GM18861 (cell line): ENCODE measurements at regions not wholly inside any gene's neighbourhood (a gene's known extent, or its start where the extent isn't known, plus 50 kb on each side); places are given as distances from the start of the nearest gene placed in this dataset.
"Not testable (repeated sequence)": the region's sequence is repeated elsewhere in the genome, so short reads cannot be mapped to it uniquely, and the experiment has no call there.

Experiments used
- ATAC-seq: cut with Tn5 transposase; IDR thresholded peaks from one replicate; pipeline ENCODE4 v1.9.1; 2021; ENCODE audit not compliant: unreplicated experiment

- no peak for ATAC-seq
Measured at GRCh38 chr15:47027322-47027946, 689.9 kb upstream of the SEMA6D start.

GRCh38 chr15:47035475-47036406, 681.6 kb upstream of the SEMA6D start:
- ATAC-seq: no peak

GRCh38 chr15:47037003-47037402, 680.3 kb upstream of the SEMA6D start:
- ATAC-seq: no peak

GRCh38 chr15:47039225-47039624, 678.1 kb upstream of the SEMA6D start:
- ATAC-seq: no peak

GRCh38 chr15:47041301-47041700, 676.0 kb upstream of the SEMA6D start:
- ATAC-seq: no peak

- ATAC-seq: not testable (repeated sequence)
Measured at GRCh38 chr15:47047981-47048380, 669.3 kb upstream of the SEMA6D start.

- no peak for ATAC-seq
Measured at GRCh38 chr15:47066392-47066791, 650.9 kb upstream of the SEMA6D start.

- not testable (repeated sequence) for ATAC-seq
Measured at GRCh38 chr15:47077846-47078245, 639.5 kb upstream of the SEMA6D start.

GRCh38 chr15:47095833-47096232, 621.5 kb upstream of the SEMA6D start:
- no peak for ATAC-seq

- not testable (repeated sequence) for ATAC-seq
Measured at GRCh38 chr15:47098526-47098925, 618.8 kb upstream of the SEMA6D start.

- ATAC-seq: not testable (repeated sequence)
Measured at GRCh38 chr15:47099801-47100200, 617.5 kb upstream of the SEMA6D start.

- ATAC-seq: not testable (repeated sequence)
Measured at GRCh38 chr15:47108800-47109199, 608.5 kb upstream of the SEMA6D start.

- no peak for ATAC-seq
Measured at GRCh38 chr15:47116698-47117097, 600.6 kb upstream of the SEMA6D start.

- no peak for ATAC-seq
Measured at GRCh38 chr15:47119349-47119748, 598.0 kb upstream of the SEMA6D start.

GRCh38 chr15:47124430-47125102, 592.7 kb upstream of the SEMA6D start:
- no peak for ATAC-seq

- ATAC-seq: no peak
Measured at GRCh38 chr15:47129033-47129432, 588.3 kb upstream of the SEMA6D start.

GRCh38 chr15:47131450-47131849, 585.9 kb upstream of the SEMA6D start:
- ATAC-seq: not testable (repeated sequence)

GRCh38 chr15:47135267-47135666, 582.0 kb upstream of the SEMA6D start:
- no peak for ATAC-seq

- no peak for ATAC-seq
Measured at GRCh38 chr15:47136236-47136635, 581.1 kb upstream of the SEMA6D start.

GRCh38 chr15:47139965-47140364, 577.3 kb upstream of the SEMA6D start:
- ATAC-seq: no peak

GRCh38 chr15:47157827-47158226, 559.5 kb upstream of the SEMA6D start:
- no peak for ATAC-seq

GRCh38 chr15:47158573-47158972, 558.7 kb upstream of the SEMA6D start:
- no peak for ATAC-seq
